Esophagus muscularis mucosa (tissue), 4 donors: ENCODE measurements at regions not wholly inside any gene's neighbourhood (a gene's known extent, or its start where the extent isn't known, plus 50 kb on each side); places are given as distances from the start of the nearest gene placed in this dataset.

Source experiments
- DNase-seq: peaks from one replicate; pipeline ENCODE4 v3.0.0-alpha.2; 2017; ENCODE audit errors: extremely low spot score
- H3K27ac ChIP-seq, 4 donors: fragments of 200-600 bp; sonication (generic); replicated peaks in 1 of 4; 1 replicate in 3 of 4; 2 replicates in 1 of 4; pipeline ENCODE4 v1.5.1; 2016 to 2019; ENCODE audit warnings: mild to moderate bottlenecking in 1 of 4
- H3K27me3 ChIP-seq, 4 donors: fragments of 200-600 bp; sonication (generic); one replicate each; pipeline versions ENCODE4 v1.5.1 to v1.6.0; 2016 to 2019
- H3K36me3 ChIP-seq, 4 donors: fragments of 200-600 bp; sonication (generic); one replicate each; pipeline ENCODE4 v1.5.1; 2016 to 2019
- H3K4me1 ChIP-seq, 4 donors: fragments of 200-600 bp; sonication (generic); one replicate each; pipeline ENCODE4 v1.5.1; 2016 to 2019
- H3K4me3 ChIP-seq, 4 donors: fragments of 200-600 bp; sonication (generic); 1 replicate in 2 of 4; 2 replicates in 2 of 4; pipeline ENCODE4 v1.5.1; 2016 to 2019; ENCODE audit warnings: mild to moderate bottlenecking in 4 of 4, moderate library complexity in 1 of 4
- H3K9me3 ChIP-seq, 4 donors: fragments of 200-600 bp; sonication (generic); 1 replicate in 3 of 4; 2 replicates in 1 of 4; pipeline ENCODE4 v1.5.1; 2016 to 2019
- CTCF ChIP-seq, 3 experiments: fragments of 200-600 bp in 2 of 3; fragments of 450-650 bp in 1 of 3; sonication (generic) in 2 of 3; IDR thresholded peaks; one replicate each; pipeline ENCODE4 v1.5.1; 2017 to 2019; ENCODE audit warnings: antibody characterized with exemption in 3 of 3, mild to moderate bottlenecking in 2 of 3, moderate library complexity in 1 of 3
- EP300 ChIP-seq: sonication (generic); formaldehyde crosslinking; IDR thresholded peaks from one replicate; pipeline ENCODE4 v1.6.1; 2017; ENCODE audit warnings: antibody characterized with exemption
- POLR2A ChIP-seq: fragments of 450-650 bp; IDR thresholded peaks from one replicate; pipeline ENCODE4 v1.6.1; 2017; ENCODE audit warnings: antibody characterized with exemption, moderate library complexity, mild to moderate bottlenecking, low read depth
- POLR2AphosphoS5 ChIP-seq, 2 donors: sonication (generic); formaldehyde crosslinking; IDR thresholded peaks; one replicate each; pipeline ENCODE4 v1.6.1; 2017; ENCODE audit warnings: antibody characterized with exemption in 2 of 2
- WGBS: methylation state at CpG from one replicate; pipeline ENCODE4 v1.1.5; 2018; 5-methylcytosine and 5-hydroxymethylcytosine counted together
- intact Hi-C: fragments of 100-400 bp; cut with DNase I; formaldehyde crosslinking; loops from one replicate; pipeline ENCODE4 v1.15.1; 2023

- Histone ChIP-seq H3K4me1 (no peaks in the 10 kb centered on the region), H3K4me3 (no peak overlapping the region), H3K27ac (no peak overlapping the region), H3K9me3 (peaks cover 0 to 18% (median 8%) of the 10 kb centered on the region in 4 donors), H3K27me3 (no peaks in the 10 kb centered on the region), H3K36me3 (no peaks in the 10 kb centered on the region)
- DNase-seq = no peak
- intact Hi-C loops = no loop called here
- WGBS = 76% methylated on average over 6 of the region's 6 CpGs
- TF ChIP-seq CTCF (IDR thresholded peaks at IDR 0.05) (no peak), EP300 (no peak), POLR2A (no peak), POLR2AphosphoS5 (IDR thresholded peaks at IDR 0.05) (no peak)
Measured at GRCh38 chr9:113724202-113724601, 151.9 kb upstream of the ZNF618 start.

DNA sequence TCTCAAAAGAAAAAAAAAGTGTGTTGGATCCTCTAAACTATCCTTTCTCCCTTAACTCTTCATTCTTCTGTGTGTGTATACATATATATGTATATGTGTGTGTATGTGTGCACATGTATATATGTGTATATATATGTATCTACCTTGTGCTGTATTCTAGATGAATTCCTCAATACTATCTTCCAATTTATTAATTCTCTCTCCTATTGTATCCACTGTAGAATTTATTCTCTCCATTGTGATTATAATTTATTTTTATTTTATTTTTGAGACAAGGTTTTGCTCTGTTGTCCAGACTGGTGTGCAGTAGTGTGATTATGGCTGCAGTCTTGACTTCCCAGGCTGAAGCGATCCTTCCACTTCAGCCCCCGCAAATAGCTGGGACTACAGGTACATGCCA, 147.1 kb upstream of the ZNF618 start:
- H3K4me1 ChIP-seq = no peaks in the 10 kb centered on the region
- TF ChIP-seq EP300 (no peak), POLR2AphosphoS5 (IDR thresholded peaks at IDR 0.05) (no peak)
- 95% methylated on average over 2 of the region's 2 CpGs for WGBS
- DNase-seq = no peak
- H3K27me3 ChIP-seq = no peaks in the 10 kb centered on the region
- peaks cover 0 to 17% (median 6%) of the 10 kb centered on the region in 4 donors for H3K9me3 ChIP-seq
- no peak overlapping the region for H3K27ac ChIP-seq
- intact Hi-C loops = no loop called here
- no peaks in the 10 kb centered on the region for H3K36me3 ChIP-seq
- H3K4me3 ChIP-seq = no peak overlapping the region

DNA sequence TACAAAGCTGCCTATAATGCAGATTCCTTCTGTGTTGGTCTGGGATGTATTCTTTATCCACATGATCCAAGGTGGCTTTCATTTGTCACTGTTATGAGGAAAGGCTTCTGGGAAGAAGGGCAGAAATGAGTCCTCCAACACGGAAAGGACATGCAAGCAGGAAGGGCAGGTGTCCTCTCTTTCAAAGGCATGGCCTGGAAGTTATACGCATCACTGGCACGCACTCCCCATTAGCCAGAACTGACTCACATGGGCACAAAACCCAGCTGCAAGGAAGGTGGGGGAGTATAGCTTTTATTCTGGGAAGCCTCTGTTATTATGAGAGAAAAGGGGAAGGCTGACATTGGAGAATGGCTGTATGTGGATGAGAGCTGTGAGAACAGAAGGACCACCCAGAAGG, 141.3 kb upstream of the ZNF618 start:
- Histone ChIP-seq H3K27ac (no peak overlapping the region), H3K4me1 (no peaks in the 10 kb centered on the region), H3K4me3 (no peak overlapping the region), H3K27me3 (no peaks in the 10 kb centered on the region), H3K9me3 (peaks cover 0 to 4% (median 0%) of the 10 kb centered on the region in 4 donors), H3K36me3 (no peaks in the 10 kb centered on the region)
- no peak for TF ChIP-seq POLR2A
- TF ChIP-seq POLR2AphosphoS5 (IDR thresholded peaks at IDR 0.05) = no peak
- TF ChIP-seq CTCF (IDR thresholded peaks at IDR 0.05) = no peak
- no peak for TF ChIP-seq EP300
- intact Hi-C loops = no loop called here
- 86% methylated on average over 3 of the region's 3 CpGs for WGBS
- peak; percentile 50 for DNase-seq

DNA sequence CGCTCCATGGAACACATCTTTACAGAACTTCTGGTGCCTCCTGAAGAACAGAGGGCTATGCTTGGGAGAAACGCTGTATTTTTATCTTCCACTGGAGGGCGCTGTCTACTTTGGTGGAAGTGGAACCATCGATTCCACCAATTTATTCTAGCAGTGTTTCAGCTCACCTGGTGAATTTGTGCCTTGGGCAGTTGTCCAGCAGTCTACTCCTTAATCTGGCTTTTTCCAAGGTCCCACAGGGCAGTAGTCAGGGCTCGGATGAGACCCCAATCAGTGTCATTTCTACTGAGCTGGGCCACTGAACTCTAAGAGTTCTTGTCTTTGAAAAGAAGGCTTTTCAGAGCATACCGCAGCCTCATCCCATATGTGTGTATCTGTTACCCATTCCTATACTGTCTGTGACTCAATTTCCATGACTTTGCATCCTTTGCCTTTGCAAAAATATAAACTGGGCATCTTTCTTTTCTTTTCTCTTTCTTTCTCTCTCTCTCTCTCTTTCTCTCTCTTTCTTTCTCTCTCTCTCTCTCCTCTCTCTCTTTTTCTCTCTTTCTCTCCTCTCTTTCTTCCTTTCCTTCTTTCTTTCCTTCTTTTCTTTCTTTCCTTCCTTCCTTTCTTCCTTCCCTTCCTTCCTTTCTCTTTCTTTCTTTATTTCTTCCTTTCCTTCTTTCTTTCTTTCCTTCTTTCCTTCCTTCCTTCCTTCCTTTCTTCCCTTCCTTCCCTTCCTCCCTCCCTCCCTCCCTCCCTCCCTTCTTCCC, 138.4 kb upstream of the ZNF618 start:
- intact Hi-C loops = no loop called here
- DNase-seq = peak; percentile 80

GRCh38 chr9:113738496-113738892, 137.6 kb upstream of the ZNF618 start:
- WGBS = 69% methylated on average over 9 of the region's 9 CpGs
- no peaks in the 10 kb centered on the region for H3K9me3 ChIP-seq
- intact Hi-C loops = no loop called here
- H3K4me3 ChIP-seq = no peak overlapping the region
- DNase-seq = peak; percentile 24
- TF ChIP-seq EP300 (no peak), POLR2AphosphoS5 (IDR thresholded peaks at IDR 0.05) (no peak), CTCF (IDR thresholded peaks at IDR 0.05) (no peak), POLR2A (no peak)
- H3K4me1 ChIP-seq = no peaks in the 10 kb centered on the region
- H3K27me3 ChIP-seq = peaks cover 0 to 28% (median 0%) of the 10 kb centered on the region in 4 donors
- no peaks in the 10 kb centered on the region for H3K36me3 ChIP-seq
- no peak overlapping the region for H3K27ac ChIP-seq

More for the DNA sequence above, 138.4 kb upstream of the ZNF618 start:
- Histone ChIP-seq H3K36me3 (no peaks in the 10 kb centered on the region), H3K4me1 (no peaks in the 10 kb centered on the region), H3K27ac (no peak overlapping the region), H3K9me3 (no peaks in the 10 kb centered on the region), H3K27me3 (peaks cover 0 to 20% (median 0%) of the 10 kb centered on the region in 4 donors), H3K4me3 (no peak overlapping the region)
- WGBS = 34% methylated on average over 6 of the region's 6 CpGs
- no peak for TF ChIP-seq EP300
- peak; percentile 15 to 54 (median 33) for TF ChIP-seq CTCF (IDR thresholded peaks at IDR 0.05)
- no peak for TF ChIP-seq POLR2A
